AG09309 (cell line): ENCODE measurements at regions not wholly inside any gene's neighbourhood (a gene's known extent, or its start where the extent isn't known, plus 50 kb on each side); places are given as distances from the start of the nearest gene placed in this dataset.

Experiments used
- DNase-seq: peaks from one replicate; pipeline ENCODE4 v3.0.0-alpha.2; 2010; ENCODE audit warnings: low read depth
- H3K4me3 ChIP-seq: 2 replicates; pipeline ENCODE4 v1.5.1; 2011; ENCODE audit warnings: mild to moderate bottlenecking, low read depth, low read length, moderate library complexity; ENCODE audit not compliant: control insufficient read depth
- CTCF ChIP-seq: IDR thresholded peaks from 2 replicates; pipeline ENCODE4 v1.5.1; 2011; ENCODE audit warnings: mild to moderate bottlenecking, low read depth, low read length, inconsistent platforms; ENCODE audit not compliant: insufficient read depth, control insufficient read depth; ENCODE audit errors: missing control alignments

GRCh38 chr12:91998316-91998715 is 147.3 kb downstream of the BTG1 start:
- no peak overlapping the region for H3K4me3 ChIP-seq
- TF ChIP-seq CTCF: no peak
- DNase-seq: no peak

- DNase-seq: no peak
- no peak for TF ChIP-seq CTCF
- H3K4me3 ChIP-seq: no peak overlapping the region
These were observed 151.3 kb downstream of the BTG1 start for GRCh38 chr12:91994208-91994797.

- DNase-seq: no peak
- no peak for TF ChIP-seq CTCF
- no peak overlapping the region for H3K4me3 ChIP-seq
These were observed 152.2 kb downstream of the BTG1 start for GRCh38 chr12:91993287-91994017.

- no peak for TF ChIP-seq CTCF
- no peak overlapping the region for H3K4me3 ChIP-seq
- no peak for DNase-seq
These were observed 154.1 kb downstream of the BTG1 start for GRCh38 chr12:91991399-91992187.

- no peak for DNase-seq
- no peak overlapping the region for H3K4me3 ChIP-seq
- no peak for TF ChIP-seq CTCF
These were observed 155.1 kb downstream of the BTG1 start for GRCh38 chr12:91990525-91990924.

- H3K4me3 ChIP-seq: no peak overlapping the region
- no peak for TF ChIP-seq CTCF
- no peak for DNase-seq
These were observed 156.5 kb downstream of the BTG1 start for GRCh38 chr12:91989143-91989542.
